COLO668 (cell line): ENCODE measurements at regions not wholly inside any gene's neighbourhood (a gene's known extent, or its start where the extent isn't known, plus 50 kb on each side); places are given as distances from the start of the nearest gene placed in this dataset.
A peak's percentile ranks its signal among the peaks of the same experiment; 100 is the strongest.
"Not testable (repeated sequence)": the region's sequence is repeated elsewhere in the genome, so short reads cannot be mapped to it uniquely, and the experiment has no call there.

ENCODE experiments used
- DNase-seq: peaks from one replicate; lab custom pipeline; 2025; ENCODE audit not compliant: unreplicated experiment; lab: John Stamatoyannopoulos, UW

- not testable (repeated sequence) for DNase-seq
These were observed 142.3 kb upstream of the KCNJ18 start for GRCh38 chr17:21550031-21550430.

- peak; percentile 1 for DNase-seq
These were observed 141.0 kb upstream of the KCNJ18 start for GRCh38 chr17:21551081-21551881.

- not testable (repeated sequence) for DNase-seq
These were observed 133.4 kb upstream of the KCNJ18 start for GRCh38 chr17:21558921-21559320.

GRCh38 chr17:21564262-21564661, 128.1 kb upstream of the KCNJ18 start:
- DNase-seq = no peak

DNA sequence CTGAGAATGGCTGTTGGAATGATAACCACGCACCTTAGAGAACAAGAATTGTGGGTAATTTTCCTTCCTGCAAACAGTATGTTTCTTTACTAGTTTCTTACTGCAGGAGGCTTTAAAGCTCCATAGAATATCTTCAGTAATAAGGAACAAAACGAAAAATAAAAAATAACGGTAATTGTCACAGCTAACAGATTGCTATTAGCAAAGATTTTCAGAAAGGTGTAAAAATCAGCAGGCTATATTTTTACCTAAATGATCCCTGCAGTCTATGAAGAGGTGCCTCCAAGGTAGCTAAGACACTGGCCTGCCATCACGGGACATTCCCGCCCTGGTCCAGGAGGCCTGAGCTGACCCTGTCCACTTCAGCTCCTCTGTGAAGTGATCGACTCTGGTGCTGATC, 127.6 kb upstream of the KCNJ18 start:
- DNase-seq = not testable (repeated sequence)

DNA sequence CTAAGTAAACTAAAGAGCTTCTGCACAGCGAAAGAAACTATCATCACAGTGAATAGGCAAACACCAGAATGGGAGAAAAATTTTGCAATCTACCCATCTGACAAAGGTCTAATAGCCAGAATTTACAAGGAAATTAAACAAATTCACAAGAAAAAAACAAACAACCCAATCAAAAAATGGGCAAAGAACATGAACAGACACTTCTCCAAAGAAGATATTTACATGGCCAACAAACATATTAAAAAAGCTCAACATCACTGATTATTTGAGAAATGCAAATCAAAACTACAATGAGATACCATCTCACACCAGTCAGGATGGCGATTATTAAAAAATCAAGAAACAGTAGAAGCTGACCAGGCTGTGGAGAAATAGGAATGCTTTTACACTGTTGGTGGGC, 121.9 kb upstream of the KCNJ18 start:
- not testable (repeated sequence) for DNase-seq

DNA sequence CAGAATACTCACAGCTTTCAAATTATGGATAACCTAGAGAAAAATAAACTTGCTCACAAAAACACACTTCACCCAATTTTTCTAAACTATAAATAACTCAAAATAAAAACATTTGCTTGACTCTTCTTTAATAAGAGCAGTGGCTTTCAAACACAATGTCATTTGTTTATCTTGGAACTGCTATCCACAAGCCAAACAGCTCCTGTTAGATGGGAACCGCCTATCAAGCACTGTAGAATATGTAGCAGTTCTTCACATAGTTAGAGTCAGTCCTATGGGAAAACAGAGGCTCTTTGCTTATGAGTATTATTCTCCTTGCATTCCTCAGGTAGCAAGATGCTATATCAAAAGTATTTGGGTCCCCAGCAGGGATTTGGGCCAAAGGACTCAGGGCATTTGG, 120.2 kb upstream of the KCNJ18 start:
- not testable (repeated sequence) for DNase-seq

GRCh38 chr17:21573271-21573960, 118.9 kb upstream of the KCNJ18 start:
- not testable (repeated sequence) for DNase-seq

DNA sequence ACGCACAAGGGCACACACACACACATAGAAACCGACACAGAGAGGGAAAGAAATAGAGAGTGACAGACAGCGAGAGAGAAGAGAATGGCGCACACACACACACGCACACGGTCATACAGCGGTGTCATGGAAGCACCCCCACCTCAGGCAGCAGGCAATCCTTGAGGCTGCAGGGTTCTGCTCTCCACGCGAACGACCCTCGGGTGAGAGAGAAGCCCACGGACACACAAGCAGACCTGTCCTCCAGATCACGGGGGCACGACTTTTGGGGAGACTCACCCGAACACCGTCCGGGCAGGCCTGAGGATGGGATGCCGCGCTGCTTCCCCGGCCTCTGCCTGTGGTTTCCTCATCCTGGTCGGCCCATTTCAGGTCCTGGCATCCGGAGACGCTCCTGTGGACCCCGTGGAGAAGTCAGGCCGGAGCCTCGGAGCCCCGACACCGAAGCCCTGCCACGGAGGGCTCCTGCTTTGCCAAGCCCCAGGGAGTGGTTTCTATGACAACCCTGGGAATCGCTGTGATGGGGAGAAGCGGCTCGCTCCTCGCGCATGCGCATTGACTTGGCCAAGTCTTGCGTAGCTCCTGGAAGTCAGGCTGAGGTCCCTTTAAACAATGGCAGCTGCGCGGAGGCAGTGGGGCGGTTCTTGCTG, 118.2 kb upstream of the KCNJ18 start:
- DNase-seq = no peak

DNA sequence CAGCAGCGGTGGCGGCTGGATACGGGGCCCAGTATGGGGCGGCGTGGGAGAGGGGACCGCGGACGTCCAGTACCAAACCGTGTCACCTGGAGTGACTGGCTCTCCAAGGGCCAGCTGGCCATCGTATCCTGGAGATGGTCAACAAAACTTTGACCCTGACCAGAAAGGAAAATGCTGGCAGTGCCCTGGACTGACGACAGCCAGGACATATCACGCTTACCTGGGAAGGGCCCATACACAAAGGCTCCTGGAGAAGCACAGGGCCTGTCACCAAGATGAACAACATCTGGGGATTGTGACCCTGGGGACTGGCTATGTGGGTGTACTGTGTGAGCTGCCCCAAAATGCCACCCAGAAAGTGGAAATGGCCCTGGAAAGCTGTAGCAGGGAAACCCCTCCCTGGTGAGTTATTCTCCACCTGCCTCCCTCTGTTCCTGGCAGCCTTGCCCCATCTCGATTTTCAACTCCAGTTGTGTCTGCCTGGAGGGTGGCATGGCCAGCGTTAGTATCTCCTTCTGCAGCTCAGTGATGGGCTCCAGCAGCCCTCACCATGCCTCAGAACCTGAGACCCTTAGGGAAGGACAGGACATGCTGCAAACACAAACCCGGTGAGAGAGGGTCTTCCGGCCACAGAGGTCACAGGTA, 117.6 kb upstream of the KCNJ18 start:
- DNase-seq = not testable (repeated sequence)

DNA sequence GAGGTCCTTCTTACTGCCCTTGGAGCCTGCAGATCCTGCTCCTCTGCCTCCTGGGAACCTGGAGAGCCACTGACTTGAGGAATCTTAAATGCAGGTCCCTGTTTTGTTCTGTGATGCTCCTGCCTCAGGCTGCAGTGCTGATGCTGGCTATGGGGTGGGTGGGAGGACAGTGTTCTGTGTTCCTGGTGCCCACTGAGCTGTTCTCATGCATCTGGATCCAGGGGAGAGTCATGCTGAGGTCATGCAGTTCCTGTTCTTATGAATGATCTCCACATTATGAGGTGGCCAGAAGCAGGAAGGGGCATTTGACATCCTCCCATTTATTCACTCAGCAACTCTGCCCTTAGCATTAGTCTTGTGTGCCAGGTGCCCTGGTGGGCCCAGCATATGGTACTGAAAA, 113.5 kb upstream of the KCNJ18 start:
- DNase-seq = not testable (repeated sequence)

DNA sequence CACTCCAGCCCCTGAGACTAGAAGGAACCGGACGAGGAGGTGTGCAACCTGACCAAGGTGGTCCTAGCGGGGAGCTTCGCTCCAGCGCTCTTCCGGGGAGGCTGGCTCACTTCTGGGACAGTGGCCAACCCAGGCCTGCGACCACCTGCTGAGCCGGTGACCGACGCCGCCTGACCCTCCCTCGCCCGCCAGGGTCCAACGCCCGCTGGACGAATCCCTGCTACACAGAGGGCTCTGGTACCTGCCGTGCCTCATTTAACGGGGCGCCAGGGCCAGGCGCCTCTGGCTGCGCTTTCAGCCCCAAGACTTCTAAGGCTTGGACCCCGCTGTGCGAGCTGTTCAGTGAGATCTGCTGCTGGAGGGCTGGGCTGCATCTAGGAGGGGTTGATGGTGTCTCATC, 99.5 kb upstream of the KCNJ18 start:
- no peak for DNase-seq

DNA sequence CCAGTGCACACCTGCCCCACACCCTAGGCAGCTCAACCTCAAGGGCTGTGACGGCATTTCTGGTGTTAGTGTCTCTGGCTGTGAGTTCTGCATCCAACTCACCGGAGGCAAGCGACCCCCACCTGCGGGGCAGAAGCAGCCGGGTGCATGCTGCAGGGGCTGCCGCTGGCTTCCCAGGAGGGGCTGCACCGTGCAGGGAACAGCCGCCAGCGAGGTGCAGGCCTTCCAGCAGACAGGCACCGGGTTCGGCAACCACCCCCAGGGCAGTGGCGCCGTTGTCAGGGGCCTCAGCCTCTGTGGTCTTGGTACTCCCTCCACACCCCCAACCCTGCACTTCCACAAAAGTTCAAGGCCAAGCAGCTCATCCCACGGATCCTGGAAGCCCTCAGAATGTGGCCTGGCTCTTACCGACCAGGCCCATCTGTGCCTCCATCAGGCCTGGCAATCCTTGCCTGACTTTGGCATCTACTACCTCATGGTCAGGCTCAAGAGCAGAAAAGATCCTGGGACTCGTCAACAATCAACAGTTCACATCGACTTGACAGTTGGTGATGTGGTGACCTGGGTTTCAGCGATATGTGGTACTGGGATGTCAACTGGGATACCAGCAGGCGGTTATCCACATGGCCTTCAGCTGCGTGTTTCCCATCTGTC, 98.7 kb upstream of the KCNJ18 start:
- DNase-seq = not testable (repeated sequence)

DNA sequence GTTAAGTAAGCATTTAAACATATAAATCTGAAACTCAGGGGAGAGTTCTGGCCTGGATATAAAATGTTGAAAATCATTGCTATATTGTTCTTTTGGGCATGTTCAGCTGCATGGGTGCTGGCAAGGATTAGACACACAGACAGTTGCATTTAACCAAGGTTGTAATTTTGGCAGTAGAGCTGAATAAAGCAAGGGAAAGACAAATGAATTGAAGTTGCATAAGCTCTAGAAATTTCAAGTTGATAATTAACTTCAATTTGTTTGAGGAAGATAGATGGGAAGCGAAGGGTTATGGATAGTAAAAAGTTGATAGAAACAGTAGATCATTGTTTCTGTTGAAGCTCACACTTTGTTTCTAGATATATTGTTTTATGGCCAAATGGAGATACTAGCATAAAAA, 97.2 kb upstream of the KCNJ18 start:
- no peak for DNase-seq

DNA sequence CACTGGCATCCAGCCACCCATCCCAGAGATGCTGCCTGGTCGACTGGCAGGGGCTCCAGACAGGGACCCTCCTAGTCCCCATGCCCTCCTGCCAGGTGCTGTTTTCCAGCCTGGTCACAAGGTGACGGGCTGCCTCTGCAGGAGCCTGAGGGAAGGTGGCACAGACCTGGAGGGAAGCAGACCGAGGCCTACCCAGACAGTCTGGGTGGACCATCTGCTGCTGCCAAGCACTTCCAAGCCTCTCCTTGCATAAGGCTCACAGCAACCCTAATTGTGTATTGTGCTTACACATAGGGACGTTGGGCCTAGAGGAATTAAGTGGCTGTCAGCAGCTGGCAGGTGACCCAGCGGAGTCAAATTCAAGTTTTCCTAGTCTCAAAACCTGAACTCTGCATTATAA, 90.1 kb upstream of the KCNJ18 start:
- DNase-seq = no peak

DNA sequence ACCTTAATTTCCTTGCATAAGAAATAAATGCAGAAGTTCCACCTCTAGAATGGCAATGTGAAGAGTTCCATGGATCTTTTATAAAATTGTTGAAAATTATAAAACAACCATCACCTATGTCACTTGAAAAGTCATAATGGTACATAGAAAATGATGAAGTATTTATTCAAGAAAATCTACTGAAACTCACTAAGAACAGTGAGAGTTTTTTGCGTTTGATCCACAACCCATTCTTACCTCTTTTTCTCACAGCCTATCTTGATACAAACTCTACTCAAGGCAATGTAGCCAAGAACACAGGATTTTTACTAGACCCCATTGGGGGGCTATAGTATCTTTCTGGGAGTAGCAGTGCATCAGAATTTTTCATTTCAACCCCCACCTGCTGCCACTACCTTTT, 89.0 kb upstream of the KCNJ18 start:
- DNase-seq = not testable (repeated sequence)

- DNase-seq = not testable (repeated sequence)
These were observed 80.9 kb upstream of the KCNJ18 start for GRCh38 chr17:21611443-21611842.

DNA sequence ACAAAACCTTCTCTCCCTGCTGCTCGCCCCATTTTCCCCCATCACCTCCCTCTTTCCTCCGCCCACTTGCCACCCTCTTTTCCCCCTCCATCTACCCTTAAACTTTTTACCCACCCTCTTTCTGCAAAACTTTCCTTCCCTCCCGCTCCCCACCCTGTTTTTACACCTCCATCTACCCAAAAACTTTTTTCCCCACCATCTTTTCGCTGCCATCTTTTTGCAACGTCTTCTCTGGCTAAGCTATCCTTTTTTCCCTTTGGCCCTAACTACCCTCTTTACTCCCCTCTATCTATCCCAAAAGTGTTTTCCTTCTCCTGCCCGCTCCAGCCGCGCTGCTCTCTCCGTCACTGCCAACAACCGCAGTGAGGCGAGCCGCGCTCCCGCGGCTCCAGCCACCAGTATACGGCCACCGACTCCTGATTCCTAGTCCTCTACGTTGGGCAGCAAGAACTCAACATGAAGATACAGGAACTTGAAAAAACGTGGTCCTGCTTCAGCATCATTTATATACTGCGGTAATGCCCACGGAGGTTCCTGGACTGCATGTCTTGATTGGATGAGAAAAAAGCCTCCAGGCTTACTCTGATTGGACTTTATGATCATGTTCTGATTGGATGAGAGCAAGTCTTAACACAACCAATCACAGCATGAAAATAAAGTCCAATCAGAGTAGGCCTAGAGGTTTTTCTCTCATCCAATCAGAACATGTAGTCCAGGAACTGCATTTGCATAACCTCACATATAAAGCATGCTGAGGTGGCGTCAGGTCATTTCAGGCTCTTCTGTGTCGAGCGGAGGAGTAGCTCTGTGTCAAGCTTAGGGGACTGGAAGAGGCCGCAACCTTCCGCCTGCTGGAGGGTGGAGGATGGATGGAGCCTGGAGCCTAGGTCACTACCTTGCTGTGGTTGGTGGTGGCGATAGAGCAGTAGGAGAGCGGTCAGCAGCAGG, 79.9 kb upstream of the KCNJ18 start:
- not testable (repeated sequence) for DNase-seq

GRCh38 chr17:21613071-21613429, 79.3 kb upstream of the KCNJ18 start:
- DNase-seq = no peak

DNA sequence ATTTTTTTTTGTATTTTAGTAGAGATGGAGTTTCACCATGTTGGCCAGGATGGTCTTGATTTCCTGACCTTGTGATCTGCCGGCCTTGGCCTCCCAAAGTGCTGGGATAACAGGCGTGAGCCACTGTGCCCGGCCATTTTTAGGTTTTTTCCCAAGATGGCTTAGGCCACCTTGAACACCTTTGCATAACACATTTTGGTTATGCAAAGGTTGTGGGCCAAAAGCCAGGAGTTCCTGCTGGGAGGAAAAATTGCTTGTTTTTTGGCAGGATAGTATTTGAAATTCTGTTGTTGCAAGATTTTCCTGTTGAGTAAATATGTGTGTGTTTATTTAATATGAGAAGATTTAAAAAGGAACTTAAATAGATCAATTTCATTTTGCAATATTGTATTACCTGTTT, 65.3 kb upstream of the KCNJ18 start:
- not testable (repeated sequence) for DNase-seq
